ENCODE measurements at regions not wholly inside any gene's neighbourhood (a gene's known extent, or its start where the extent isn't known, plus 50 kb on each side); places are given as distances from the start of the nearest gene placed in this dataset.
"Not testable (repeated sequence)": the region's sequence is repeated elsewhere in the genome, so short reads cannot be mapped to it uniquely, and the experiment has no call there.

DNA sequence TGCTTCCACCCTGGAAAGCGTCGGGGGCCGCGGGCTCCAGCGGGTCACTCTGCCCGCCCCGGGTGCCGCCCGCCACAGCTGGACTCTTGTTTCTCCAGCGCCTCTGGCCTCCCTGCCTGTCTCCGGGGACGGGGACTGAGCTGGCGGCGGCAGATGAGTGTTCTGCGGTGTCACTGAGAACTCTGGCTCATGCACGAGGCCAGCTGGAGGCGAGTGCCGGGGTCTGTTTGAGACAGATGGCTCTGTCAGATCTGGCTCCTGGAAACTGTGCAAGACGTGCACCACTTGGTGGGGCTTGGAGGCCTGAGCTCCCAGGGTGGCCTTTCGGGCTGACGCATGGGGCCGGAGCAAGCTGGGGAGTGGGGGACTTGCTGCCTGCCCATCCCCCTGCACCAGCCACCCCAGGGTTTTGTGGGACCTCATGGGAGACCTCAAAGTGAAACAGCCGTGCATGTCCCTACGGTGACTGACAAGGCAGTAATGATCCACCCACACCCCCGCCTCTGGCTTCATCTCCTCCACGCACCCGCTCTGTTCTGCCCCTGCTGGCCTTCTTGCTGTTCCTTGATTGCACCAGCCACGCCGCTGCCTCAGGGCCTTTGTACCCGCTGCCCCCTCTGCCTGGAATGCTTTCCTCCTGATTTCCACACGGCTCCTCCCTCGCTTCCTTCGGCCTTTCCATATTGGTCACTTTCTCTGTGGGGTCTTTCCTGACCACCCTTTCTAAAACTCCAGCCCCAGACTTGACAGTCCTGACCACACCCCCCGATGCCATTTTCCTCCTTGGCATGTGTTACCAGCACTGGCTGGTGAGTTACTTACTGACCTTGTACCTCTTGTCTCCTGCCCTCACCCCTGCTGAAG lies 174.9 kb upstream of the CIBAR2 start:
- no peaks in the 10 kb centered on the region for H3K36me3 ChIP-seq (ENCODE audit: insufficient read depth, low read length)
- H3K9me3 ChIP-seq (ENCODE audit: low read length), result no peaks in the 10 kb centered on the region
- no peak overlapping the region for H2AFZ ChIP-seq (ENCODE audit: low read depth, low read length)
- H3K4me1 ChIP-seq (ENCODE audit: insufficient read depth, low read length), result peaks cover 54% of the 10 kb centered on the region
- no peak overlapping the region for H3K4me3 ChIP-seq (ENCODE audit: low read length)
- no peaks in the 10 kb centered on the region for H3K27me3 ChIP-seq (ENCODE audit: insufficient read depth, low read length)

DNA sequence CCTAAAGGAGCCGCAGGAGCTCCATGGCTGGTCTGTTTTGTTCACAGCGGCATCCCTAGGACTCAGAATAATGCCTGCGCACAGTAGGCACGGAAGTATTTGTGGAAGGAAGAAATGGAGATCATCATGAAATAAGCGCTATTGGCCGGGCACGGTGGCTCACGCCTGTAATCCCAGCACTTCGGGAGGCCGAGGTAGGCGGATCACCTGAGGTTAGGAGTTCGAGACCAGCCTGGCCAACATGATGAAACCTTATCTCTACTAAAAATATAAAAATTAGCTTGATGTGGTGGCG lies 175.5 kb upstream of the CIBAR2 start:
- H2AFZ ChIP-seq (ENCODE audit: low read depth, low read length); H3K36me3 ChIP-seq (ENCODE audit: insufficient read depth, low read length); H3K4me3 ChIP-seq (ENCODE audit: low read length); H3K27me3 ChIP-seq (ENCODE audit: insufficient read depth, low read length); H3K9me3 ChIP-seq (ENCODE audit: low read length): not testable (repeated sequence)
- peaks cover 51% of the 10 kb centered on the region for H3K4me1 ChIP-seq (ENCODE audit: insufficient read depth, low read length)

DNA sequence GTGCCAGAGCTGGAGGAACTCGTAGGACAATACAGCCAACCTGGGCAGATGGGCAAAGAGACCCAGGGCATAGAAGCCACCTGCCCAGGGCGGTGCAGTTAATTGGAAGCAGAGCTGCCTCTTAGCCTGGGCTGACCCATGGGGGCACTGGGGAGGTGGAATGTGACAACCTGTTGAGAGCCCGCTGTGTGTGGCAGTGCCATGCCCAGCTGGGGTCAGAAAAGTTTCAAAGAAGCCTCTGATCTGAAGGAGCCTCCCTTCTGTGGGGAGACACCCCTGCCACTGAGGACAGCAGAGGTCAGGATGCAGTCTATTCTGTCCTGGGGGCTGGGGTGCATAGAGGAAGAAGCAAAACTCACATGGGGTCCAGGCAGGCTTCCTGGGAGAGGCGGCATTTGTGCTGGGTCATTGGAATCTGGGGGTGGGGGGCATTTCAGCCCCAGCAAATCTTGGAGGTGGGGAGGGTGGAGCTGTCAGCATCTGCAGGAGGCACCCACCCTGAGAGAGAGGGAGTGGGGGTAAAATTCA lies 176.1 kb upstream of the CIBAR2 start:
- Histone ChIP-seq H3K27me3 (ENCODE audit: insufficient read depth, low read length) (no peaks in the 10 kb centered on the region), H3K4me1 (ENCODE audit: insufficient read depth, low read length) (peaks cover 51% of the 10 kb centered on the region), H3K36me3 (ENCODE audit: insufficient read depth, low read length) (no peaks in the 10 kb centered on the region), H3K9me3 (ENCODE audit: low read length) (no peaks in the 10 kb centered on the region), H3K4me3 (ENCODE audit: low read length) (no peak overlapping the region), H2AFZ (ENCODE audit: low read depth, low read length) (no peak overlapping the region)

DNA sequence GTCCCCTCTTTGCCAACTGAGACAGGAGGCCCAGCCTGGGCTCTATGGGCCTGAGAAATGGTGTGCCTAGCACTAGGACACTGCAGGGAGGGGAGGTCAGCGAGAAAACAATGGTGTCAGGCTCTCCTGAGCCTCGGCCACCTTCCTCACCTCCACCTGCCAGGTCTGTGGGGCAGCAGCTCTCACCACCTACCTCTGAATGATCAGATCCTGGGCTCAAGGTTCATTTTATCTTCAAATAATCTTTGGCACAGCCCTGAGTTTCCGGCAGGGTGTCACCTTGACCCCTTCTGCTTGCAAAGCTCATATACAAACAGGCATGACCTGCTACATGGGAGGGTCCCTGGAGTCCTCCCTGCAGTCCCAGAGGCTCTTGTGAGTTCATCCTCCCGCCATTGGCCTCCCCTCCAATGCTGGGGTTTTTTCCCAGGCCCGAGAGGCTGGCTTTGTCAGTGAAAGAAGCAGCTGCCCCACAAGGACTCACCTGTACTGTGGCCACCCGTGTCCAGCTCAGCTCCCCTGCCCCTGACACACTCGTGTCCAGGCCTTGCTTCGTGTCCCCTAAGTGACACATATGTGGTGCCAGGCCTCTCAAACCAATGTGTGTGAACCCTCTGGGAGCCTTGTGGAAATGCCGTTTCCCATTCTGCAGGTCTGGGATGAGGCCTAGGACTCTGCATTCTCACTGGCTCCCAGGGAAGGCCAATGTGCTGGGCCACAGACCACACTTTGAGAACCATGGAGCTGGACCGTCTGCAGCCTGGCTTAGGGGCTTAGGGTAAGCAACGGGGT lies 176.8 kb upstream of the CIBAR2 start:
- Histone ChIP-seq H3K27me3 (ENCODE audit: insufficient read depth, low read length) (no peaks in the 10 kb centered on the region), H3K9me3 (ENCODE audit: low read length) (no peaks in the 10 kb centered on the region), H3K4me3 (ENCODE audit: low read length) (no peak overlapping the region), H3K36me3 (ENCODE audit: insufficient read depth, low read length) (no peaks in the 10 kb centered on the region), H3K4me1 (ENCODE audit: insufficient read depth, low read length) (peaks cover 46% of the 10 kb centered on the region), H2AFZ (ENCODE audit: low read depth, low read length) (no peak overlapping the region)

DNA sequence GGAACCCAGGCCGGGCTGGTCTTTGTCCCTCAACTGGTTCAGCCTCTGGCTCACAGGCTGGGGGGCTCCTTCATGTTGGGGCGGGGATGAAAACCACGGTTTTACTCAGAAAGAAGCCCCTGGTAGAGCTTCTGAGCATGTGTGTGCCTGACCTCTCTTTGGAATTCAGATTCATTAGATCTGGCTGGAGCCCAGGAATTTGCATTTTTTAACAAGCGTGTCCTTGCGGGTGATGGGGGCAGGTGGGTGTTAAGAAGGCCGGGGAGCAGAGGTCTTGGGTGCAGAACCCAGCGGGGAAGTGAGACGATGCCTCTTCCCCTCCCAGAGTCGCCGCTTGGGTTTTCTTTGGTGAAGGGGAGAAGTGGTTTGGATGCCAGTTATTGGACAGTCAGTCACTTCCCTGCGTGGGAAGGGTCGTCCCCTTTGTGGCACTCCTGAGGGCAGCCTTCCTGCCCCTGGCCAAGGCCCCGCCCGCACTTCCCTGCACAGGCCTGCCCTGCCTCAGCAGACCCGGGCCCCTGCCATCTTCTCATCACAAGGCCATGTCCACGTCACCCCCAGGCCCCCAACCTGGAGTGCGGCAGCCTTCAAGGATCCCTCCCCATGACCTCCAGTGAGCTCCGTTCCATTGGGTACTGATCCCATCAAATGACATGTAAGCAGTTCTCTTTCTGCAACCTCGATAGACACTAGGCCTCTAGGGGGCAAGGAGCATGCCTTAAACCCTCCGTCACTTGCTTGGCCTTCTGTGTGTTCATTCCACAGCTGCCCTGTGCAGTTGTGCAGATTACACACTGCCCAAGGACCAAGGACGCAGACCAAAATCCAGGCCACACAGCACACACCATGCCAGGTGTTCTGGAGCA lies 177.7 kb upstream of the CIBAR2 start:
- H3K4me1 ChIP-seq (ENCODE audit: insufficient read depth, low read length), result peaks cover 38% of the 10 kb centered on the region
- no peaks in the 10 kb centered on the region for H3K9me3 ChIP-seq (ENCODE audit: low read length)
- no peaks in the 10 kb centered on the region for H3K27me3 ChIP-seq (ENCODE audit: insufficient read depth, low read length)
- H2AFZ ChIP-seq (ENCODE audit: low read depth, low read length), result no peak overlapping the region
- H3K4me3 ChIP-seq (ENCODE audit: low read length), result no peak overlapping the region
- H3K36me3 ChIP-seq (ENCODE audit: insufficient read depth, low read length), result no peaks in the 10 kb centered on the region

DNA sequence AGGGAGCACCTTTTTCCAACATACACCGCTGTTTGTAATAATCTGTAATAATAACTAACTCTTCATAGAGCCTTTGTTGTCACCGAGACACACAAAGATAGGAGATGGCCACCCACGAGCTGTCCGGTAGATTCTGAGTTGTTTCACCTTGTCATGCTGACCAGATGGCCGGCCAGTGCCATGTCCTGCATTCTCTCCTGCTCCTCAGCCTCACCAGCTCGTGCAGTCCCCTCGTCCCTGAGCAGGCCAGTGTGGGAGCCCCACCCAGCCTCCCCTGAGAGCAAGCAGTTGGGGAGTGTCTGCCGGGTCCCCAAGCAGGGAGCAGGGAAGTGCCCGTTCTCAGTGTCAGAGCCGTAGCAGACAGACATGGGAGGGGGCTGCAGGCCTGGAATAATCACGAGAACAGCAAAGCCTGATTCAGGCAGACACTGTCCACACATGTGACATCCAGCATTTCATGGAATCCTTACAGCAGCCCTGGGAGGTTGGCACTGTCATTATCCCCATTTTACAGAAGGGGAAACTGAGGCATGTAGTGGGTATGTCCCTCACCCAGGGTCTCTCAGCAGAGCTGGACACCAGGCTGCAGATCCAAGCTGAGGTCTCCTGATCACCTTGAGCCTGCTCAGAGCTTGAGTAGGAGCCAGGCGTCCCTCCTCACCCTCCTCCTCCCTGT lies 178.5 kb upstream of the CIBAR2 start:
- Histone ChIP-seq H3K9me3 (ENCODE audit: low read length) (no peaks in the 10 kb centered on the region), H3K4me1 (ENCODE audit: insufficient read depth, low read length) (peaks cover 38% of the 10 kb centered on the region), H3K36me3 (ENCODE audit: insufficient read depth, low read length) (no peaks in the 10 kb centered on the region), H3K27me3 (ENCODE audit: insufficient read depth, low read length) (no peaks in the 10 kb centered on the region), H3K4me3 (ENCODE audit: low read length) (no peak overlapping the region), H2AFZ (ENCODE audit: low read depth, low read length) (no peak overlapping the region)

DNA sequence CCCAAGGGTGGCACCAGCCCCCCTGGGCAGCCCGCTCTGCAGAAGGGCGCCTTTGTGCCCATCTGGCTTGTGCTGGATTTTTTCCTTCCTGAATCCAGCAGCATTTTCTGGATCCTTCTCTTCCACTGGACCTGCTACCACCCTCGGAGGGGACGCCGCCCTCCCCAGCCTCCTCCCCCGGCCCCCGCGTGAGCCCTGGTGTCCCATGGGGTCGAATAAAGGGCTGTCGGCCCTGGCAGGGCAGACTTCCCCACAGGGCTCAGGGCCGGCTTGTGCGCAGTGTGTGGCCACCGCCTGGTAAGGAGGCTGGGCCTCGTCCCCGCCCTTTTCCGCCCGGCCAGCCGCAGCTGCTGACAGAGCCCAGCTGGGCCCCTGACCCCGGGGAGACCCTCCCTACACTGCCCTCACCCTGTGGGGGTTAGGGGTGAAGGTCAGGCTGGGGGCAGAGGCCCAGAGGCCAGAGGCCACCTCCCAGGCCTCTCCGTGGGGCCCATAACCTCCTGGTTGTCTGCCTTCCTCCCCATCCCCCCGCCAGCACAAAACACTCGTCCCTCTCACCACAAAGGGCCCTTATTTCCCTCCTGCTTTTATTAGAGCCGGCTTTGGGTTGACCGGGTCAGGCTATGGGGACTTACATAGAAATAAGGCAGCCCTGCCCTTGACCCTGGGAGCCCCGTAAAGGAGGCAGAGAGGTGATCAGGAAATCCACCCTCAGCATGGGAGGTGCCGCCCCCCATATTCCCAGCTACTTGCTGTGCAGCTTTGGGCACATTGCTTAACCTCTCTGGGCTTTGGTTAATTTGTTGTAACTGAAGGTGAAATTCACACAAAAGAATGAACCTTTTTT lies 179.3 kb upstream of the CIBAR2 start:
- Histone ChIP-seq H3K9me3 (ENCODE audit: low read length) (no peaks in the 10 kb centered on the region), H3K36me3 (ENCODE audit: insufficient read depth, low read length) (no peaks in the 10 kb centered on the region), H3K4me3 (ENCODE audit: low read length) (no peak overlapping the region), H3K4me1 (ENCODE audit: insufficient read depth, low read length) (peaks cover 31% of the 10 kb centered on the region), H2AFZ (ENCODE audit: low read depth, low read length) (no peak overlapping the region), H3K27me3 (ENCODE audit: insufficient read depth, low read length) (no peaks in the 10 kb centered on the region)

DNA sequence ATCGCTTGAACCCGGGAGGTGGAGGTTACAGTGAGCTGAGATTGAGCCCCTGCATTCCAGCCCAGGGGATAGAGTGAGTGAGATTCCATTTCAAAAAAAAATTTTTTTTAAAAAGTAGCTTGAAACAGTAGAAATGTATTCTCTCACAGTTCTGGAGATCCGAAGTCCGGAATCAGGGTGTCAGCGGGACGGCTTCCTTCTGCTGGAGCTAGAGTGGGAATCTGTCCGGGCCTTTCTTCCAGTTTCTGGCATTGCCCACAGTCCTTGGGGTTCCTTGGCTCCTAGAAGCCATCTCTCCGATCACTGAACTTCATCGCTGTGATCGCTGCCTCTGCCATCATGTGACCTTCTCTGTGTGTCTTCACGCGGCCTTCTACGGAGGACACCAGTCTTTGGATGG lies 181.2 kb upstream of the CIBAR2 start:
- Histone ChIP-seq H3K27me3 (ENCODE audit: insufficient read depth, low read length) (no peaks in the 10 kb centered on the region), H3K4me3 (ENCODE audit: low read length) (no peak overlapping the region), H3K9me3 (ENCODE audit: low read length) (no peaks in the 10 kb centered on the region)

DNA sequence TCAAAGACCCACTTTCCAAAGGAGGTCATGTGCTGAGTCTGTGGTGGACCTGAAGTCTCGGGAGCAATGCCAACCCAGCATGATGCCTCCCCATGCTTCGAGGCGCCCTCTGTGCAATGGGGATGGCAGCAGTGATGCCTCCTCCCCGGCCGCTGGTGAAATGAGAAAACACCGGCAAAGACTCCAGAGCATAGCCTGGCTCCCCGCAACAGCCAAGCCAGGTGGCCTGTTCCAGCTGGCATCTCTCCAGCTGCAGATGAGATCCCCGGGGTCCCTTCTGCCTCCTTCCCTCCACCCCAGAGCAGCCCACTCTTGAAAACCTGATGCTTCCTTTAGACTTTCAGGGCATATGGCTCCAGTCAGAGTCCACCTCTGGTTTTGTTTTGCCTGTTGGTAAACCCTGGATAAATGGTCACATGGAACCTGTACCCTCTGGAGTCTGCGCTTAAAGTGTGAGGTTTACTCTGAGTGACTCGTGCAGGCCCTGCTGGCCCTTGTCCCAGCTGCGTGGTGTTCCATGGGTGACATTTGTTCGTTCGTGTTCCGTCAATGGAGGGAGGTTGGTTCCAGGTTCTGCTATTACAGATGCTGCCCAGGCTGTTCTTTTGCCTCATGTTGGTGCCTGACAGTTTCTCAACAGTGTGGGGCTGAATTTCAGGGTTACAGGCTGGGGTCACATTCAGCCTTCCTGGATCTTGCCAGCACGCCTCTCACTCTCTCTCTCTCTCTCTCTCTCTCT lies 181.8 kb upstream of the CIBAR2 start:
- Histone ChIP-seq H3K9me3 (ENCODE audit: low read length) (no peaks in the 10 kb centered on the region), H2AFZ (ENCODE audit: low read depth, low read length) (no peak overlapping the region), H3K27me3 (ENCODE audit: insufficient read depth, low read length) (no peaks in the 10 kb centered on the region), H3K36me3 (ENCODE audit: insufficient read depth, low read length) (no peaks in the 10 kb centered on the region), H3K4me1 (ENCODE audit: insufficient read depth, low read length) (peaks cover 22% of the 10 kb centered on the region), H3K4me3 (ENCODE audit: low read length) (no peak overlapping the region)

More for the DNA sequence above, 181.2 kb upstream of the CIBAR2 start:
- no peaks in the 10 kb centered on the region for H3K36me3 ChIP-seq (ENCODE audit: insufficient read depth, low read length)
- no peak overlapping the region for H2AFZ ChIP-seq (ENCODE audit: low read depth, low read length)
- peaks cover 22% of the 10 kb centered on the region for H3K4me1 ChIP-seq (ENCODE audit: insufficient read depth, low read length)

DNA sequence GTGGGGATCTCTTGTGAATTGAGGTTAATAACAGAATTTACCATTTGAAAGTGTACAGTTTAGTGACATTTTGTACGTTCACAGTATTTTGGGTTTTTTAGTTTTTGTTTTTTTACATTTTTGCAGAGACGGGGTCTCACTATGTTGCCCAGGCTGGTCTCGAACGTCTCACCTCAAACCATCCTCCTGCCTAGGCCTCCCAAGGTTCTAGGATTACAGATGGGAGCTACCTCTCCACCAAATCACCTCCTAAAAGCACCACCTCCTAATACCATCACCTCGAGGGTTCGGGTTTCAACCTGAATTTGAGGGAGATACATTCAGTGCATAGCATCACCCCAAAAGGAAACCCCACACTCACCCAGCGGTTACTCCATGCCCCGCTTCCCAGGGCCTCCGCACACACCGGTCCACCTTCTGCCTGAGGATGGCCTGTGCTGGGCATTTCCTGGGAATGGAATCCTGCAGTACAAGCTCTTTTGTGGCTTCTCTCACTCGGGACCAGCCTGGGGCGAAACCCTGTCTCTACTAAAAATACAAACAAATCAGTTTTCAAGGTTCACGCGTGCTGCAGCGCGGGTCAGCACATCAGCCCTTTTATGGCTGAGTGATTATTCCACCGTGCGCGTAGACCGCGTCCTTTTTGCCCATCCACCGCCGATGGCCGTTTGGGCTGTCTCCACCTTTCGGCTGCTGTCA lies 182.7 kb upstream of the CIBAR2 start:
- H3K27me3 ChIP-seq (ENCODE audit: insufficient read depth, low read length), result no peaks in the 10 kb centered on the region
- H3K36me3 ChIP-seq (ENCODE audit: insufficient read depth, low read length), result no peaks in the 10 kb centered on the region
- H3K4me3 ChIP-seq (ENCODE audit: low read length), result no peak overlapping the region
- H2AFZ ChIP-seq (ENCODE audit: low read depth, low read length), result no peak overlapping the region
- H3K4me1 ChIP-seq (ENCODE audit: insufficient read depth, low read length), result peaks cover 21% of the 10 kb centered on the region
- H3K9me3 ChIP-seq (ENCODE audit: low read length), result no peaks in the 10 kb centered on the region
